HCT116 (cell line): ENCODE measurements at regions not wholly inside any gene's neighbourhood (a gene's known extent, or its start where the extent isn't known, plus 50 kb on each side); places are given as distances from the start of the nearest gene placed in this dataset.

Experiments
- ATAC-seq: fragments of 200-7000 bp; cut with Tn5 transposase; 2 replicates; pipeline ENCODE4 v1.9.1; 2020; ENCODE audit warnings: mild to moderate bottlenecking, moderate library complexity
- BruUV-seq: library from RNA; stranded (reverse); fragments of 400-500 nt; replicated peaks from 2 replicates; lab custom pipeline; 2021; lab: Mats Ljungman, UMichigan
- CTCF ChIA-PET: fragments of 300-600 bp; sonication (Branson Sonifier 250); formaldehyde crosslinking; loops from one replicate; lab custom pipeline; 2021; ENCODE audit warnings: antibody characterized with exemption; lab: Charles Lee
- POLR2A ChIA-PET: fragments of 300-600, 350-600 bp; sonication (Branson Sonifier 250); formaldehyde crosslinking; loops from one replicate; lab custom pipeline; 2021; ENCODE audit warnings: antibody characterized with exemption; lab: Charles Lee
- RAD21 ChIA-PET, 2 experiments: fragments of 300-600 bp; sonication (Branson Sonifier 250); formaldehyde crosslinking; loops; one replicate each; lab custom pipeline; 2023; ENCODE audit warnings: low total read pairs in 2 of 2; ENCODE audit not compliant: uncharacterized antibody in 2 of 2, unreplicated experiment in 2 of 2, low non-redundant PET in 1 of 2; lab: Charles Lee
- DNase-seq: peaks from one replicate; pipeline ENCODE4 v3.0.0-alpha.2; 2010; ENCODE audit warnings: low read depth, low spot score
- H2AFZ ChIP-seq: fragments of 200-600 bp; shearing (Covaris generic), sonication (generic); 2 replicates; pipeline ENCODE4 v1.6.1; 2017; ENCODE audit warnings: low read depth, mixed run types, mixed read lengths, antibody characterized with exemption, low read length; ENCODE audit not compliant: poor library complexity, severe bottlenecking
- H3K27ac ChIP-seq: 2 replicates; pipeline ENCODE4 v1.5.1; 2012; ENCODE audit warnings: low read depth, low read length
- H3K27me3 ChIP-seq: fragments of 200-600 bp; sonication (generic); 2 replicates; pipeline ENCODE4 v1.6.1; 2016; ENCODE audit warnings: mixed run types, low read length, mixed read lengths; ENCODE audit not compliant: insufficient read depth
- H3K36me3 ChIP-seq, 2 experiments: fragments of 200-500 bp in 1 of 2; fragments of 200-600 bp in 1 of 2; sonication (Bioruptor generic) in 1 of 2; sonication (generic) in 1 of 2; 2 replicates each; pipeline versions ENCODE4 v1.5.1 to v1.6.1; 2014 to 2016; ENCODE audit warnings: low read length in 2 of 2, inconsistent platforms in 1 of 2, mixed read lengths in 1 of 2, mixed run types in 1 of 2; ENCODE audit not compliant: insufficient read depth in 2 of 2, control insufficient read depth in 1 of 2
- H3K4me1 ChIP-seq, 2 experiments: fragments of 200-600 bp in 1 of 2; sonication (generic) in 1 of 2; 2 replicates each; pipeline versions ENCODE4 v1.5.1 to v1.6.1; 2012 to 2017; ENCODE audit warnings: low read length in 2 of 2, inconsistent platforms in 1 of 2, mild to moderate bottlenecking in 1 of 2, mixed read lengths in 1 of 2, mixed run types in 1 of 2, moderate library complexity in 1 of 2; ENCODE audit not compliant: insufficient read depth in 2 of 2, control insufficient read depth in 1 of 2
- H3K4me2 ChIP-seq: fragments of 200-600 bp; sonication (generic); 2 replicates; pipeline ENCODE4 v1.6.1; 2017; ENCODE audit warnings: mixed run types, low read length, mixed read lengths
- H3K4me3 ChIP-seq, 2 experiments: fragments of 200-600 bp in 1 of 2; sonication (generic) in 1 of 2; replicated peaks in 1 of 2; 2 replicates each; pipeline ENCODE4 v1.5.1; 2011 to 2016; ENCODE audit warnings: low read length in 2 of 2, control low read depth in 1 of 2, low read depth in 1 of 2, mild to moderate bottlenecking in 1 of 2, mixed read lengths in 1 of 2, mixed run types in 1 of 2
- H3K79me2 ChIP-seq: fragments of 200-600 bp; sonication (generic); 2 replicates; pipeline ENCODE4 v1.6.1; 2017; ENCODE audit warnings: mild to moderate bottlenecking, mixed run types, low read length, moderate library complexity, mixed read lengths; ENCODE audit not compliant: insufficient read depth
- H3K9ac ChIP-seq: fragments of 200-600 bp; sonication (generic); 2 replicates; pipeline ENCODE4 v1.6.1; 2016; ENCODE audit warnings: low read length, mixed read lengths
- H3K9me2 ChIP-seq: fragments of 200-600 bp; sonication (generic), shearing (Covaris generic); 2 replicates; pipeline ENCODE4 v1.6.1; 2017; ENCODE audit warnings: mixed run types, mild to moderate bottlenecking, moderate library complexity; ENCODE audit not compliant: insufficient read depth
- H3K9me3 ChIP-seq, 2 experiments: fragments of 200-500 bp in 1 of 2; fragments of 200-600 bp in 1 of 2; sonication (Bioruptor generic) in 1 of 2; sonication (generic) in 1 of 2; 2 replicates each; pipeline ENCODE4 v1.6.1; 2014 to 2017; ENCODE audit warnings: low read length in 2 of 2, mixed read lengths in 2 of 2, inconsistent platforms in 1 of 2, low read depth in 1 of 2, mild to moderate bottlenecking in 1 of 2, mixed run types in 1 of 2, moderate library complexity in 1 of 2; ENCODE audit not compliant: control insufficient read depth in 1 of 2, insufficient read depth in 1 of 2
- H4K20me1 ChIP-seq: fragments of 200-600 bp; sonication (generic), shearing (Covaris generic); 2 replicates; pipeline ENCODE4 v1.6.1; 2017; ENCODE audit warnings: mixed run types, mild to moderate bottlenecking, moderate library complexity; ENCODE audit not compliant: insufficient read depth
- CBX3 ChIP-seq: IDR thresholded peaks from 2 replicates; pipeline ENCODE4 v1.6.1; 2012; ENCODE audit warnings: low read depth
- CEBPB ChIP-seq: IDR thresholded peaks from 2 replicates; pipeline ENCODE4 v1.6.1; 2012; ENCODE audit warnings: low read depth
- EGR1 ChIP-seq: IDR thresholded peaks from 2 replicates; pipeline ENCODE4 v1.6.1; 2012; ENCODE audit warnings: low read depth
- EZH2 ChIP-seq: fragments of 200-600 bp; sonication (generic); IDR thresholded peaks from 2 replicates; pipeline ENCODE4 v1.6.1; 2017; ENCODE audit warnings: antibody characterized with exemption, mixed run types
- FOSL1 ChIP-seq: IDR thresholded peaks from 2 replicates; pipeline ENCODE4 v1.6.1; 2012; ENCODE audit warnings: low read depth
- JUND ChIP-seq: IDR thresholded peaks from 2 replicates; pipeline ENCODE4 v1.6.1; 2012
- POLR2A ChIP-seq: IDR thresholded peaks from 2 replicates; pipeline ENCODE4 v1.7.0; 2011; ENCODE audit warnings: borderline replicate concordance; ENCODE audit not compliant: insufficient read depth, insufficient read length; ENCODE audit errors: extremely low read depth
- RAD21 ChIP-seq: IDR thresholded peaks from 2 replicates; pipeline ENCODE4 v1.6.1; 2012; ENCODE audit warnings: low read depth, mild to moderate bottlenecking
- SIN3A ChIP-seq: IDR thresholded peaks from 2 replicates; pipeline ENCODE4 v1.6.1; 2012; ENCODE audit warnings: low read depth
- SP1 ChIP-seq: IDR thresholded peaks from 2 replicates; pipeline ENCODE4 v1.6.1; 2012; ENCODE audit warnings: low read depth
- TCF7L2 ChIP-seq: IDR thresholded peaks from 2 replicates; pipeline ENCODE4 v1.7.0; 2011; ENCODE audit warnings: borderline replicate concordance, inconsistent platforms; ENCODE audit not compliant: insufficient read depth, insufficient read length; ENCODE audit errors: extremely low read depth
- YY1 ChIP-seq: IDR thresholded peaks from 2 replicates; pipeline ENCODE4 v1.6.1; 2011; ENCODE audit warnings: low read length, low read depth, moderate library complexity, mild to moderate bottlenecking; ENCODE audit not compliant: insufficient replicate concordance; ENCODE audit errors: extremely low read depth
- ZFX ChIP-seq: fragments of 450-650 bp; IDR thresholded peaks from 2 replicates; pipeline ENCODE4 v1.6.1; 2017
- ZNF274 ChIP-seq: fragments of 200-500 bp; sonication (Bioruptor generic); IDR thresholded peaks from 2 replicates; pipeline ENCODE4 v1.6.1; 2014; ENCODE audit warnings: mild to moderate bottlenecking, low read depth, low read length, inconsistent platforms
- intact Hi-C: fragments of 100-400 bp; cut with micrococcal nuclease; formaldehyde crosslinking; loops from 2 replicates; pipeline ENCODE4 v1.10.0; 2022
- TF ChIP-seq, protein P1 (sequence below): IDR thresholded peaks from 2 replicates; pipeline ENCODE4 v1.6.1; 2012
- TF ChIP-seq, protein P2 (sequence below), 3 experiments: fragments of 200-600 bp in 1 of 3; sonication (generic) in 1 of 3; IDR thresholded peaks in 2 of 3; conservative IDR thresholded peaks in 1 of 3; 2 replicates each; pipeline ENCODE4 v1.5.1; 2012 to 2017; ENCODE audit warnings: low read depth in 2 of 3, low read length in 2 of 3, antibody characterized with exemption in 1 of 3, borderline replicate concordance in 1 of 3, control low read depth in 1 of 3, mild to moderate bottlenecking in 1 of 3, mixed read lengths in 1 of 3, mixed run types in 1 of 3, moderate library complexity in 1 of 3; ENCODE audit not compliant: insufficient read depth in 1 of 3

DNA sequence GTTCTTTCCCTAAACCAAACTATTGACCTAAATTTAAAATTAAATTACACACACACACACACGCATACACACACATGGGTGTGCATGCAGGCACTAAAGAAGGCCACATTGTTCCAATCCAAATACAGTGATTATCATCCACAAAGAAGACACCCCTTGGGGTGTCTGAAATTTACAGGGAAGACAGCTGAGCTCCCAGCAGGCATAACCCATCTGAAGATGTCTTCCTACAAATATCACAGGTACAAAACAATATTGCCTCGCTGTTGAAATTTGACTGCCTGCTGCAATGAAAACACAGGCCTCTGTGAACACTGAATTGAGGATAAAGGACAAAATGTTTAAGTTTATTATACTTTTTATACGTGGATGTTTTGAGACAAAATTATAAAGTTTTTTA, 50.2 kb upstream of the SLC7A11 start:
- no peak overlapping the region for H3K9ac ChIP-seq
- no peaks in the 10 kb centered on the region for H3K27me3 ChIP-seq
- no peaks in the 10 kb centered on the region for H3K79me2 ChIP-seq
- no peaks in the 10 kb centered on the region for H3K36me3 ChIP-seq
- no peaks in the 10 kb centered on the region for H4K20me1 ChIP-seq
- H3K9me3 ChIP-seq, result no peaks in the 10 kb centered on the region
- no peak for ATAC-seq
- no peak overlapping the region for H3K4me3 ChIP-seq
- H3K9me2 ChIP-seq, result no peaks in the 10 kb centered on the region
- H3K4me2 ChIP-seq, result no peak overlapping the region
- TF ChIP-seq RAD21 (no peak), TCF7L2 (no peak), POLR2A (no peak), YY1 (no peak), CBX3 (no peak), SIN3A (no peak), JUND (no peak), ZFX (no peak), FOSL1 (no peak), ZNF274 (no peak), EZH2 (no peak), SP1 (no peak), EGR1 (no peak), CEBPB (no peak)
- TF ChIP-seq, protein P1, sequence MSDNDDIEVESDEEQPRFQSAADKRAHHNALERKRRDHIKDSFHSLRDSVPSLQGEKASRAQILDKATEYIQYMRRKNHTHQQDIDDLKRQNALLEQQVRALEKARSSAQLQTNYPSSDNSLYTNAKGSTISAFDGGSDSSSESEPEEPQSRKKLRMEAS, result no peak
- TF ChIP-seq, protein P2, sequence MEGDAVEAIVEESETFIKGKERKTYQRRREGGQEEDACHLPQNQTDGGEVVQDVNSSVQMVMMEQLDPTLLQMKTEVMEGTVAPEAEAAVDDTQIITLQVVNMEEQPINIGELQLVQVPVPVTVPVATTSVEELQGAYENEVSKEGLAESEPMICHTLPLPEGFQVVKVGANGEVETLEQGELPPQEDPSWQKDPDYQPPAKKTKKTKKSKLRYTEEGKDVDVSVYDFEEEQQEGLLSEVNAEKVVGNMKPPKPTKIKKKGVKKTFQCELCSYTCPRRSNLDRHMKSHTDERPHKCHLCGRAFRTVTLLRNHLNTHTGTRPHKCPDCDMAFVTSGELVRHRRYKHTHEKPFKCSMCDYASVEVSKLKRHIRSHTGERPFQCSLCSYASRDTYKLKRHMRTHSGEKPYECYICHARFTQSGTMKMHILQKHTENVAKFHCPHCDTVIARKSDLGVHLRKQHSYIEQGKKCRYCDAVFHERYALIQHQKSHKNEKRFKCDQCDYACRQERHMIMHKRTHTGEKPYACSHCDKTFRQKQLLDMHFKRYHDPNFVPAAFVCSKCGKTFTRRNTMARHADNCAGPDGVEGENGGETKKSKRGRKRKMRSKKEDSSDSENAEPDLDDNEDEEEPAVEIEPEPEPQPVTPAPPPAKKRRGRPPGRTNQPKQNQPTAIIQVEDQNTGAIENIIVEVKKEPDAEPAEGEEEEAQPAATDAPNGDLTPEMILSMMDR (IDR thresholded peaks at IDR 0.05 in 2 of 3, conservative IDR thresholded peaks at IDR 0.05 in 1 of 3; ENCODE audit: borderline replicate concordance in 1 of 3, insufficient read depth in 1 of 3, low read depth in 2 of 3, low read length in 2 of 3), result no peak
- TF ChIP-seq, all 23 proteins: peak for 0
- no TSS peak for BruUV-seq
- POLR2A ChIA-PET, result no interaction called here
- CTCF ChIA-PET, result no interaction called here
- Histone ChIP-seq H3K4me1 (no peaks in the 10 kb centered on the region), H2AFZ (no peak overlapping the region), H3K27ac (no peak overlapping the region)
- intact Hi-C loops, result no loop called here
- RAD21 ChIA-PET, result no interaction called here
- no peak for DNase-seq
